Anterior cingulate cortex (tissue), 58 donors: ENCODE measurements at regions not wholly inside any gene's neighbourhood (a gene's known extent, or its start where the extent isn't known, plus 50 kb on each side); places are given as distances from the start of the nearest gene placed in this dataset.

ENCODE experiments used
- DNase-seq, 58 donors: peaks; one replicate each; lab custom pipeline; 2025; lab: John Stamatoyannopoulos, UW

- DNase-seq: no peak
These were observed 70.2 kb downstream of the RND3 start for GRCh38 chr2:150417278-150417677.

- no peak for DNase-seq
These were observed 72.4 kb downstream of the RND3 start for GRCh38 chr2:150415022-150415421.

- DNase-seq: no peak
These were observed 73.6 kb downstream of the RND3 start for GRCh38 chr2:150413910-150414309.

- no peak for DNase-seq
These were observed 74.1 kb downstream of the RND3 start for GRCh38 chr2:150413366-150413765.

GRCh38 chr2:150410809-150411208 lies 76.7 kb downstream of the RND3 start:
- no peak for DNase-seq

- DNase-seq: no peak
These were observed 78.3 kb downstream of the RND3 start for GRCh38 chr2:150409196-150409595.

GRCh38 chr2:150404147-150404546 lies 83.3 kb downstream of the RND3 start:
- no peak for DNase-seq

GRCh38 chr2:150403457-150403856 lies 84.0 kb downstream of the RND3 start:
- no peak for DNase-seq

GRCh38 chr2:150402953-150403352 lies 84.5 kb downstream of the RND3 start:
- DNase-seq: no peak

GRCh38 chr2:150400849-150401248 lies 86.6 kb downstream of the RND3 start:
- DNase-seq: no peak

GRCh38 chr2:150392614-150393013 lies 94.9 kb downstream of the RND3 start:
- no peak for DNase-seq

- no peak for DNase-seq
These were observed 95.7 kb downstream of the RND3 start for GRCh38 chr2:150391779-150392178.

- DNase-seq: no peak
These were observed 98.0 kb downstream of the RND3 start for GRCh38 chr2:150389447-150389846.

- no peak for DNase-seq
These were observed 99.2 kb downstream of the RND3 start for GRCh38 chr2:150388289-150388625.

GRCh38 chr2:150387586-150388288 lies 99.7 kb downstream of the RND3 start:
- no peak for DNase-seq

GRCh38 chr2:150385211-150385610 lies 102.3 kb downstream of the RND3 start:
- DNase-seq: no peak

- DNase-seq: no peak
These were observed 103.9 kb downstream of the RND3 start for GRCh38 chr2:150383587-150383986.

- DNase-seq: no peak
These were observed 108.3 kb downstream of the RND3 start for GRCh38 chr2:150379166-150379565.

- no peak for DNase-seq
These were observed 108.8 kb downstream of the RND3 start for GRCh38 chr2:150378686-150379085.

GRCh38 chr2:150376553-150377335 lies 110.7 kb downstream of the RND3 start:
- no peak for DNase-seq

GRCh38 chr2:150375333-150375732 lies 112.1 kb downstream of the RND3 start:
- DNase-seq: no peak

- no peak for DNase-seq
These were observed 113.0 kb downstream of the RND3 start for GRCh38 chr2:150374492-150374891.
